ENCODE measurements at regions not wholly inside any gene's neighbourhood (a gene's known extent, or its start where the extent isn't known, plus 50 kb on each side); places are given as distances from the start of the nearest gene placed in this dataset.

DNA sequence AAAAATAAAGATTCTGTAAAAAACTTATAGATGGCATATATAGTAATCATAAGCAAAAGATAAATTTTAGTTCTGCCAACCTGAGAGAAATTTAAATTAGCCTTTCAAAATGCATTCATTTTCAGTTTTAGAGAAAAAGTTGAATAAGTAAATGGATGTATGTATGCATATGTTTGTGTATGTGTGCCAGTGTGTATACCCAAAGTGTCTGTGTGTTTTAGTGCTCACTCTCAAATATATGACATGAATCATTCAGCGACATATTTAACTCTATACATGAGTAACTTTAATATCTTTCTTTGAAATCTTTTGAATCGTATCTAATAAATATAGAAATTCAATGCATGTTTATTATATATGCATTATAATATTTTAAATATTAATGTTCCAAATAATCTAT lies 274.5 kb downstream of the SRGAP2C start:
- H4K8ac ChIP-seq (ENCODE audit: low read depth in 2 of 2, low read length in 2 of 2), result no peak overlapping the region
- DNase-seq (no peak), ATAC-seq (ENCODE audit: low read depth) (no peak)
- H3K9me1 ChIP-seq (ENCODE audit: insufficient read depth, low read length), result no peaks in the 10 kb centered on the region
- dilution Hi-C loops (cut with HindIII; ENCODE audit: low sequenced_read_pairs, unreplicated experiment) (no loop called here), intact Hi-C loops (cut with micrococcal nuclease) (no loop called here), in situ Hi-C loops (cut with MboI; ENCODE audit: low sequenced_read_pairs) (no loop called here)
- no peaks in the 10 kb centered on the region for H3K9me3 ChIP-seq (ENCODE audit: control insufficient read depth, insufficient read depth, low read length)
- H2BK120ac ChIP-seq (ENCODE audit: low read depth, low read length), result no peak overlapping the region
- no peak overlapping the region for H3K4me2 ChIP-seq (ENCODE audit: low read depth, low read length)
- H3K27me3 ChIP-seq (ENCODE audit: control insufficient read depth, insufficient read depth, low read length), result no peaks in the 10 kb centered on the region; the same call in 1 of the 2 replicates
- no peaks in the 10 kb centered on the region for H3K36me3 ChIP-seq (ENCODE audit: control insufficient read depth, insufficient read depth, low read length)
- no peaks in the 10 kb centered on the region for H3K79me1 ChIP-seq (ENCODE audit: low read depth in 1 of 2, low read length in 2 of 2)
- H2BK15ac ChIP-seq (ENCODE audit: low read depth, low read length), result no peak overlapping the region
- no peak overlapping the region for H2BK20ac ChIP-seq (ENCODE audit: low read depth, low read length)
- no peak overlapping the region for H3K56ac ChIP-seq (ENCODE audit: extremely low read depth, insufficient read depth, low read length)
- no TSS peak for BruUV-seq (replicated peaks)
- H2AK9ac ChIP-seq (replicated peaks; ENCODE audit: low read depth, low read length, poor library complexity), result no peak overlapping the region
- H3K14ac ChIP-seq (replicated peaks; ENCODE audit: low read depth, low read length), result no peak overlapping the region
- H4K91ac ChIP-seq (ENCODE audit: insufficient read depth, low read depth, low read length), result no peak overlapping the region
- H4K5ac ChIP-seq (ENCODE audit: low read depth, low read length), result no peak overlapping the region
- H2AFZ ChIP-seq (replicated peaks; ENCODE audit: low read length, poor library complexity), result no peak overlapping the region
- H2BK5ac ChIP-seq (ENCODE audit: low read depth, low read length, poor library complexity, severe bottlenecking), result no peak overlapping the region
- H3K4ac ChIP-seq (ENCODE audit: low read depth, low read length), result no peak overlapping the region
- no peak overlapping the region for H2AK5ac ChIP-seq (ENCODE audit: low read depth, low read length)
- no peak overlapping the region for H3K18ac ChIP-seq (ENCODE audit: low read depth, low read length)
- no peak overlapping the region for H3K4me3 ChIP-seq (ENCODE audit: insufficient read depth, low read depth, low read length)
- H3K27ac ChIP-seq (ENCODE audit: insufficient read depth, low read length), result no peak overlapping the region
- WGBS, 2 experiments (ENCODE audit: extremely low coverage in 2 of 2, insufficient read length in 1 of 2), result no CpG with 5 or more reads among the region's 2 CpGs
- CTCF ChIA-PET, result no interaction called here
- no peak overlapping the region for H3K9ac ChIP-seq (ENCODE audit: low read depth, low read length)
- no peaks in the 10 kb centered on the region for H3K4me1 ChIP-seq (ENCODE audit: control insufficient read depth, insufficient read depth, low read length)
- TF ChIP-seq, protein P1, sequence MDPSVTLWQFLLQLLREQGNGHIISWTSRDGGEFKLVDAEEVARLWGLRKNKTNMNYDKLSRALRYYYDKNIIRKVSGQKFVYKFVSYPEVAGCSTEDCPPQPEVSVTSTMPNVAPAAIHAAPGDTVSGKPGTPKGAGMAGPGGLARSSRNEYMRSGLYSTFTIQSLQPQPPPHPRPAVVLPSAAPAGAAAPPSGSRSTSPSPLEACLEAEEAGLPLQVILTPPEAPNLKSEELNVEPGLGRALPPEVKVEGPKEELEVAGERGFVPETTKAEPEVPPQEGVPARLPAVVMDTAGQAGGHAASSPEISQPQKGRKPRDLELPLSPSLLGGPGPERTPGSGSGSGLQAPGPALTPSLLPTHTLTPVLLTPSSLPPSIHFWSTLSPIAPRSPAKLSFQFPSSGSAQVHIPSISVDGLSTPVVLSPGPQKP (IDR thresholded peaks at IDR 0.05; ENCODE audit: borderline replicate concordance, low read depth, low read length), result no peak
- TF ChIP-seq CEBPB (IDR thresholded peaks at IDR 0.05; ENCODE audit: low read depth, low read length) (no peak), POLR2A (IDR thresholded peaks at IDR 0.05; ENCODE audit: low read depth, low read length) (no peak), RFX5 (IDR thresholded peaks at IDR 0.05; ENCODE audit: low read depth, low read length) (no peak), CHD1 (IDR thresholded peaks at IDR 0.05; ENCODE audit: low read depth, low read length) (no peak), NFE2L2 (IDR thresholded peaks at IDR 0.05; ENCODE audit: low read depth, low read length) (no peak), MAFK (IDR thresholded peaks at IDR 0.05; ENCODE audit: low read depth, low read length) (no peak), FOS (IDR thresholded peaks at IDR 0.05; ENCODE audit: low read depth, low read length) (no peak), BHLHE40 (IDR thresholded peaks at IDR 0.05; ENCODE audit: low read depth, low read length) (no peak), RCOR1 (IDR thresholded peaks at IDR 0.05; ENCODE audit: insufficient replicate concordance, low read length) (no peak), RAD21 (IDR thresholded peaks at IDR 0.05; ENCODE audit: low read length) (no peak)
- TF ChIP-seq, protein P2, sequence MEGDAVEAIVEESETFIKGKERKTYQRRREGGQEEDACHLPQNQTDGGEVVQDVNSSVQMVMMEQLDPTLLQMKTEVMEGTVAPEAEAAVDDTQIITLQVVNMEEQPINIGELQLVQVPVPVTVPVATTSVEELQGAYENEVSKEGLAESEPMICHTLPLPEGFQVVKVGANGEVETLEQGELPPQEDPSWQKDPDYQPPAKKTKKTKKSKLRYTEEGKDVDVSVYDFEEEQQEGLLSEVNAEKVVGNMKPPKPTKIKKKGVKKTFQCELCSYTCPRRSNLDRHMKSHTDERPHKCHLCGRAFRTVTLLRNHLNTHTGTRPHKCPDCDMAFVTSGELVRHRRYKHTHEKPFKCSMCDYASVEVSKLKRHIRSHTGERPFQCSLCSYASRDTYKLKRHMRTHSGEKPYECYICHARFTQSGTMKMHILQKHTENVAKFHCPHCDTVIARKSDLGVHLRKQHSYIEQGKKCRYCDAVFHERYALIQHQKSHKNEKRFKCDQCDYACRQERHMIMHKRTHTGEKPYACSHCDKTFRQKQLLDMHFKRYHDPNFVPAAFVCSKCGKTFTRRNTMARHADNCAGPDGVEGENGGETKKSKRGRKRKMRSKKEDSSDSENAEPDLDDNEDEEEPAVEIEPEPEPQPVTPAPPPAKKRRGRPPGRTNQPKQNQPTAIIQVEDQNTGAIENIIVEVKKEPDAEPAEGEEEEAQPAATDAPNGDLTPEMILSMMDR (conservative IDR thresholded peaks at IDR 0.05; ENCODE audit: low read depth, low read length), result no peak
- TF ChIP-seq, protein P3, sequence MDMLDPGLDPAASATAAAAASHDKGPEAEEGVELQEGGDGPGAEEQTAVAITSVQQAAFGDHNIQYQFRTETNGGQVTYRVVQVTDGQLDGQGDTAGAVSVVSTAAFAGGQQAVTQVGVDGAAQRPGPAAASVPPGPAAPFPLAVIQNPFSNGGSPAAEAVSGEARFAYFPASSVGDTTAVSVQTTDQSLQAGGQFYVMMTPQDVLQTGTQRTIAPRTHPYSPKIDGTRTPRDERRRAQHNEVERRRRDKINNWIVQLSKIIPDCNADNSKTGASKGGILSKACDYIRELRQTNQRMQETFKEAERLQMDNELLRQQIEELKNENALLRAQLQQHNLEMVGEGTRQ (IDR thresholded peaks at IDR 0.05; ENCODE audit: low read depth, low read length), result no peak
- H3K23ac ChIP-seq (ENCODE audit: low read depth, low read length), result no peak overlapping the region
- POLR2A ChIA-PET (ENCODE audit: unreplicated experiment), result no interaction called here
- no peaks in the 10 kb centered on the region for H4K20me1 ChIP-seq (ENCODE audit: insufficient read depth, low read length)
